Cerebellar cortex (tissue), 1 donor: ENCODE measurements at regions not wholly inside any gene's neighbourhood (a gene's known extent, or its start where the extent isn't known, plus 50 kb on each side); places are given as distances from the start of the nearest gene placed in this dataset.
"Not testable (repeated sequence)": the region's sequence is repeated elsewhere in the genome, so short reads cannot be mapped to it uniquely, and the experiment has no call there.

ENCODE experiments used
- DNase-seq: peaks from one replicate; pipeline ENCODE4 v3.0.0-alpha.2; 2015; ENCODE audit warnings: low spot score

DNA sequence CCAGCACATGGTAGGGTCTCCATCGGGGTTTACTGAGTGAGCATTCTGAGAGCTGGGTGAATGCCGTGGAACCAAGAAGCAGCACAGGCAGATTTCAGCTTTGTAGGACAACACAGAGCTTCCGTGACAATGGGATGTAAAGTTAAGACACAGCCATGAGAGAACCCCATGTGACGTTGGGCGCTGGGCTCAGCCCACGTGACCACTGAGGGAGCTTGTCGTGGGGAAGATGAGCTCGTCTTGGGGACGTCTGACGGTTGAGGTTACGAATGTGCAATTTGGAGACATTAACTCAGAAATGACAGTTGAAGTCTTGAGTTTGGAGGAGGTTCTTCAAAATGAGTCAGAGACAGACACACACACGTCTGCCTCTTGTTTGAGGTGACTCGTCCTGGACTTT, 51.5 kb upstream of the MUC20 start:
- DNase-seq: not testable (repeated sequence)

GRCh38 chr3:195668131-195668766, 52.5 kb upstream of the MUC20 start:
- not testable (repeated sequence) for DNase-seq

- DNase-seq: not testable (repeated sequence)
Observed at GRCh38 chr3:195665311-195665710, 55.5 kb upstream of the MUC20 start.

GRCh38 chr3:195664131-195664530, 56.6 kb upstream of the MUC20 start:
- DNase-seq: not testable (repeated sequence)

DNA sequence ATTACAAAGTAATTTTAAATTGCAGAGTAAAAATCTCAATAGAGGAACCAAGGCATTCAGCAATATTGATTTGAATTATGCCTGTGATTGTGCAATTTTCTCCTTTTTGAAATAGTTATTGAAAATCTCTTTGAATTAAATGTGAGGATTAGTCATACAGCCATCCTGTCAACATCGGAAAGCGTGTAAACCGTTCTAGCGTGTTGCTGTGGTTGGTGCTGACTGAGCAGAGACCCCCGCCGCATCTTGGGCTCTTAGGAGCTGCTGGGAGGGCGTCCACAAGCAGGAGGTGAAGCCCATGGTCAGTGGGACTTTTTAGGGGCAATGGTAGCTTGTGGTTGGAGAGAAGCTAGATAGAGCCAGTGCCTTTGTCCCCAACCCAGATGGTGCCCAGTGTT, 61.6 kb upstream of the MUC20 start:
- not testable (repeated sequence) for DNase-seq

- DNase-seq: not testable (repeated sequence)
Observed at GRCh38 chr3:195658381-195659135, 62.2 kb upstream of the MUC20 start.

- DNase-seq: peak; percentile 68
Observed at GRCh38 chr3:195657475-195658372, 63.1 kb upstream of the MUC20 start.

GRCh38 chr3:195656091-195656490, 64.7 kb upstream of the MUC20 start:
- DNase-seq: not testable (repeated sequence)

DNA sequence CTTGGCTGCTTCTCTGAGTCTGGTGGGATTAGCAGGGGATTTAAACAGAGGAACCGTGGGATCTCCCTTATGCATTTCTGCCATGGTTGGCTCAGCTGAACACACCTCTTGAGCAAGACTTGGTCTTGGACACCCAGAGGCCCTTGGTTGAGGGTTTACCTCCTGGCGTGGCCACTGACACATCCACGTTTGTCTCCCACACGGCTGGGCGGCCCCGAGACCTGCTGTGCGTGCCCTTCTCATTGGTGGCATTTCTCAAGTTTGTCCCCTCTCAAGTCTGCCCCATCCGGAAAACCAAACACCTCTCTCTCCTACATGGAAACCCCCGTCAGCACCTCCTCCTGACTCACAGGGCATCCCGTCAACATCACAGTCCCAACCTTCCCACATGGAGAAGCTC, 66.0 kb upstream of the MUC20 start:
- not testable (repeated sequence) for DNase-seq

GRCh38 chr3:195654138-195654537, 66.6 kb upstream of the MUC20 start:
- DNase-seq: not testable (repeated sequence)

GRCh38 chr3:195653641-195654040, 67.1 kb upstream of the MUC20 start:
- peak; percentile 41 for DNase-seq

GRCh38 chr3:195647912-195648702, 64.4 kb upstream of the APOD start:
- DNase-seq: not testable (repeated sequence)

DNA sequence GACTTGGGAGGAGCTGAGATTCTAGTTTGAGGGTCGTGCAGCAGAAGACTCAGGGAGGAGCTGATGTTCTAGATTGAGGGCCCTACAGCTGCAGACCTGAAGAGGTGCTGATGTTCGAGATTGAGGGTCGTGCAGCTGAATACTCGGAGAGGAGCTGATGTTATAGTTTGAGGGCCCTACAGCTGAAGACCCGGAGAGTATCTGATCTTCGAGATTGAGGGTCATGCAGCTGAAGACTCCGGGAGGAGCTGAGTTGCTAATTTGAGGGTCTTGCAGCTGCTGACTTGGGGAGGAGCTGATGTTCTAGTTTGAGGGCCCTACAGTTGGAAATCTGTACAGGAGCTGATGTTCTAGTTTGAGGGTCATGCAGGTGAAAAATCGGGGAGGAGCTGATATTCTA, 62.1 kb upstream of the APOD start:
- not testable (repeated sequence) for DNase-seq

GRCh38 chr3:195643245-195643644, 59.5 kb upstream of the APOD start:
- not testable (repeated sequence) for DNase-seq

- not testable (repeated sequence) for DNase-seq
Observed at GRCh38 chr3:195642311-195642710, 58.6 kb upstream of the APOD start.

DNA sequence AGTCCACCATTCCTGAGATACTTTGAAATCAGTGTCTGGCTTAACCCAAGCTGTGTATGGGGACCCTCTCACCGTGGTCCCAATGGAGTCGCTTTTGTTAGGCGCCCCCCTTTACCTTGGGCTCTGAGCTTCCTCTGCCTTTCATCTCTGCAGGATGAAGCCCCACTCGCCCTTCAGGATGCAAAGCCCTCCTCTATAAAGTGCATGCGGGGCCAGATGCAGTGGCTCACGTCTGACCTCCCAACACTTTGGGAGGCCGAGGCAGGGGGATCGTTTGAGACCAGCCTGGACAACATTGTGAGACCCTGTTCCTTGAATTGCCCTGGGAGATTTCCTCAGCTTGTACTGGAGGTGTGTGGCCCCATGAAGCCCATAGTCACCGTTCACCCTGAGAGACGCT, 54.7 kb upstream of the APOD start:
- not testable (repeated sequence) for DNase-seq

DNA sequence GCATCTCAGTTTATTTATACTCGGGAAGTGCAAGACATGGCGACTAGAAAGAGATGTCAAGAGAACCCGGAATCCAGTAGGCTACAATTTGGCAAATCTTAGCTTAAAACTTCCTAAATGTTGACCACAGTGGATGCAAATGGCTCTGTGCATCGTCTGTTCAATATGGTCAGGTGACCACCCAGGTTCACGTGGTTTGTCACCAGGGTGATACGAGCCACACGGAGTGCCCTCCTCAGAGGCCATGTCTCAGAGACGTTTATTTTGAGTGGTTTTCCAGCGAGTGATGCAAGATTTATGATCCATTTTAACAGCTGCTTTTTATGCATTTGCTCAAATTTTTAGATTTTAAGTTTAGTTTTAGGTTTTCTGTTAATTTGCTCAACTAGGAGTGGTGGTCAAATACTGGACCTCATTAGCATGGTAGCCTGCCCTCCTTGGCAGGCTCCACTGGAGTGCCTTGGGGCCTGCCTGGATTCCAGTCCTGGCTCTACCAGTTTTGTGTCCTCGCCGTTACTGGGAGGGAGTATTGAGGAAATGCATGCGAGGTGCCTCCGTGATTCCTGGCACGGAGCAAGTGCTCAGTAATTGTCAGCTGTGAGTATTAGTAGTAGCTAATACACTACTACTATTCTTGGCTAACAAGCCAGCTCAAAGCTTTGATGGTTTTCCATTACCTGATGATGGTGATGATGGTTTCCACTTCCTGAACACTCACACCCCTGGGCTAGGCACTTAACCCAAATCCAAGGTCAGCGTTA, 53.9 kb upstream of the APOD start:
- DNase-seq: not testable (repeated sequence)

- DNase-seq: not testable (repeated sequence)
Observed at GRCh38 chr3:195637011-195637410, 53.3 kb upstream of the APOD start.

GRCh38 chr3:195635898-195636685, 52.4 kb upstream of the APOD start:
- DNase-seq: not testable (repeated sequence)
